Gastrocnemius medialis (tissue), 4 donors: ENCODE measurements at regions not wholly inside any gene's neighbourhood (a gene's known extent, or its start where the extent isn't known, plus 50 kb on each side); places are given as distances from the start of the nearest gene placed in this dataset.
"Not testable (repeated sequence)": the region's sequence is repeated elsewhere in the genome, so short reads cannot be mapped to it uniquely, and the experiment has no call there.

Experiments
- CTCF ChIP-seq, 5 experiments: fragments of 450-650 bp in 3 of 5; fragments of 200-600 bp in 2 of 5; sonication (generic) in 2 of 5; IDR thresholded peaks in 4 of 5; conservative IDR thresholded peaks in 1 of 5; 1 replicate in 4 of 5; 2 replicates in 1 of 5; pipeline ENCODE4 v1.5.1; 2016 to 2019; ENCODE audit warnings: antibody characterized with exemption in 5 of 5, mild to moderate bottlenecking in 3 of 5, moderate library complexity in 3 of 5
- POLR2A ChIP-seq, 2 donors: fragments of 450-650 bp; IDR thresholded peaks; one replicate each; pipeline ENCODE4 v1.6.1; 2017; ENCODE audit warnings: antibody characterized with exemption in 2 of 2, mild to moderate bottlenecking in 2 of 2, moderate library complexity in 2 of 2

GRCh38 chr17:15852863-15853262 is 92.1 kb upstream of the ADORA2B start:
- not testable (repeated sequence) for TF ChIP-seq CTCF (IDR thresholded peaks at IDR 0.05 in 4 of 5, conservative IDR thresholded peaks at IDR 0.05 in 1 of 5); POLR2A (IDR thresholded peaks at IDR 0.05)
